ENCODE measurements at regions not wholly inside any gene's neighbourhood (a gene's known extent, or its start where the extent isn't known, plus 50 kb on each side); places are given as distances from the start of the nearest gene placed in this dataset.

DNA sequence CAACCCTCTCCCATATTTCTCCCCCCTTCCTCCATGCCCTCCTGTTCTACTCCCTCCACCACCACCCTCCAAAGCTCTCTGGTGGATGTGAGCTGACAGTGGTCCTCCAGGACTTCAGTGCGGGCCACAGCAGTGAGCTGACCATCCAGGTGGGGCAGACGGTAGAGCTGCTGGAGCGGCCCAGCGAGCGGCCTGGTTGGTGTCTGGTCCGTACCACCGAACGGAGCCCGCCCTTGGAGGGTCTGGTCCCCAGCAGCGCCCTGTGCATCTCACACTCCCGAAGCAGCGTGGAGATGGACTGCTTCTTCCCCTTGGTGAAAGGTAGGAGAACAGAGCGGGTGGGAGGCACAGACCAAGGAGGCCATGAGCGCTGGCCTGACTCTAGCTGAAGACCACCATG lies 167.5 kb upstream of the UMPS start:
- ChIA-PET CTCF (interaction anchor here (0.6 to 12.6 kb wide), 5 partner anchors 9 to 350 kb away, joined by 3 to 258 read pairs (median 5); no protein-coding TSS in a partner anchor), POLR2A (no interaction called here)
- no peaks in the 10 kb centered on the region for H3K9me3 Mint-ChIP-seq
- no peak overlapping the region for H3K27ac Mint-ChIP-seq
- H3K4me1 Mint-ChIP-seq (ENCODE audit: low read depth): no peaks in the 10 kb centered on the region
- DNase-seq: no peak
- peaks cover 18% of the 10 kb centered on the region for H3K27me3 Mint-ChIP-seq
- no peak overlapping the region for H3K4me3 Mint-ChIP-seq
- intact Hi-C loops (cut with micrococcal nuclease): loop anchor here (10.0 kb wide), 1 partner anchor 342 kb away; no protein-coding TSS in a partner anchor
- H3K36me3 Mint-ChIP-seq: no peaks in the 10 kb centered on the region

DNA sequence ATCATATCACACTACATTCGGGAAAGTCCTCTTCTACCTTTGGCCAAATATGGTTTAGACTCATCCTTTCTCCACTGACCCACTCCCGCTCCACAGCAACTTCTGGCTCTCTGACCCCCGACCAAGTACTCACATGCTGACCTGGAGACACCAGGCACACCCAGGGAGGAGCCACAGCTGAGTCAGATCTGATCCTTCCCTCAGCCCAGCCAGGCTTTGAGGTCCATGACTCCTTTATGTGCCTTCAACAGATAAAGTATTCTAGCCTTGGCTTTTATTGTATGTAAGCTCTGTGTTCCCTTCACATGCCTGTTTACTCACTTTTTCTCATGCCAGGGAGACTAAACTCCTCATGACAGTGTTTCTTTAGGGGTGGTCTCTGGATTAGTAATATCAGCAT lies 166.9 kb upstream of the UMPS start:
- DNase-seq: no peak
- Mint-ChIP-seq H3K4me3 (no peak overlapping the region), H3K9me3 (no peaks in the 10 kb centered on the region), H3K27me3 (peaks cover 17% of the 10 kb centered on the region), H3K27ac (no peak overlapping the region), H3K36me3 (no peaks in the 10 kb centered on the region), H3K4me1 (ENCODE audit: low read depth) (no peaks in the 10 kb centered on the region)
- ChIA-PET POLR2A (no interaction called here), CTCF (interaction anchor here (1.0 to 12.6 kb wide), 4 partner anchors 10 to 140 kb away, joined by 4 to 258 read pairs (median 6); no protein-coding TSS in a partner anchor)
- intact Hi-C loops (cut with micrococcal nuclease): loop anchor here (10.0 kb wide), 1 partner anchor 341 kb away; no protein-coding TSS in a partner anchor

- intact Hi-C loops (cut with micrococcal nuclease): loop anchor here (1.0 to 10.0 kb wide), 2 partner anchors 124 to 340 kb away; no protein-coding TSS in a partner anchor
- CTCF ChIA-PET: interaction anchor here (0.6 to 12.6 kb wide), 13 partner anchors 12 to 336 kb away, joined by 3 to 258 read pairs (median 4); no protein-coding TSS in a partner anchor
Measured at GRCh38 chr3:124565013-124565412, 165.2 kb upstream of the UMPS start.

GRCh38 chr3:124565551-124565950 lies 164.7 kb upstream of the UMPS start:
- Mint-ChIP-seq H3K4me1 (ENCODE audit: low read depth) (no peaks in the 10 kb centered on the region), H3K4me3 (no peak overlapping the region), H3K9me3 (no peaks in the 10 kb centered on the region), H3K27me3 (peaks cover 8% of the 10 kb centered on the region), H3K27ac (no peak overlapping the region), H3K36me3 (no peaks in the 10 kb centered on the region)
- DNase-seq: no peak
- CTCF ChIA-PET: interaction anchor here (0.6 to 12.6 kb wide), 15 partner anchors 11 to 358 kb away, joined by 3 to 258 read pairs (median 3); no protein-coding TSS in a partner anchor
- POLR2A ChIA-PET: no interaction called here
- intact Hi-C loops (cut with micrococcal nuclease): loop anchor here (1.0 to 10.0 kb wide), 2 partner anchors 124 to 339 kb away; no protein-coding TSS in a partner anchor

More at GRCh38 chr3:124565013-124565412, 165.2 kb upstream of the UMPS start:
- H3K9me3 Mint-ChIP-seq: no peaks in the 10 kb centered on the region
- H3K27ac Mint-ChIP-seq: no peak overlapping the region
- no peaks in the 10 kb centered on the region for H3K36me3 Mint-ChIP-seq
- no peak overlapping the region for H3K4me3 Mint-ChIP-seq
- no peaks in the 10 kb centered on the region for H3K4me1 Mint-ChIP-seq (ENCODE audit: low read depth)
- peak; percentile 59 for DNase-seq
- H3K27me3 Mint-ChIP-seq: peaks cover 8% of the 10 kb centered on the region
- POLR2A ChIA-PET: no interaction called here

- H3K27me3 Mint-ChIP-seq: peaks cover 8% of the 10 kb centered on the region
- POLR2A ChIA-PET: no interaction called here
- intact Hi-C loops (cut with micrococcal nuclease): loop anchor here (10.0 kb wide), 1 partner anchor 338 kb away; no protein-coding TSS in a partner anchor
- no peak for DNase-seq
- no peaks in the 10 kb centered on the region for H3K9me3 Mint-ChIP-seq
- H3K4me1 Mint-ChIP-seq (ENCODE audit: low read depth): no peaks in the 10 kb centered on the region
- CTCF ChIA-PET: interaction anchor here (1.7 to 12.6 kb wide), 2 partner anchors 16 to 120 kb away, joined by 4 to 258 read pairs; no protein-coding TSS in a partner anchor
- H3K36me3 Mint-ChIP-seq: no peaks in the 10 kb centered on the region
- H3K27ac Mint-ChIP-seq: no peak overlapping the region
- H3K4me3 Mint-ChIP-seq: no peak overlapping the region
Measured at GRCh38 chr3:124566701-124567100, 163.6 kb upstream of the UMPS start.

GRCh38 chr3:124567179-124567578 lies 163.1 kb upstream of the UMPS start:
- intact Hi-C loops (cut with micrococcal nuclease): loop anchor here (10.0 kb wide), 1 partner anchor 338 kb away; no protein-coding TSS in a partner anchor
- Mint-ChIP-seq H3K27me3 (peaks cover 8% of the 10 kb centered on the region), H3K36me3 (no peaks in the 10 kb centered on the region), H3K4me1 (ENCODE audit: low read depth) (no peaks in the 10 kb centered on the region), H3K9me3 (no peaks in the 10 kb centered on the region), H3K27ac (no peak overlapping the region), H3K4me3 (no peak overlapping the region)
- POLR2A ChIA-PET: no interaction called here
- DNase-seq: no peak
- CTCF ChIA-PET: interaction anchor here (12.6 kb wide), 1 partner anchor 120 kb away, joined by 258 read pairs; no protein-coding TSS in a partner anchor

GRCh38 chr3:124569761-124570160 lies 160.5 kb upstream of the UMPS start:
- Mint-ChIP-seq H3K27ac (no peak overlapping the region), H3K4me3 (no peak overlapping the region), H3K9me3 (no peaks in the 10 kb centered on the region), H3K36me3 (no peaks in the 10 kb centered on the region), H3K4me1 (ENCODE audit: low read depth) (no peaks in the 10 kb centered on the region), H3K27me3 (no peaks in the 10 kb centered on the region)
- intact Hi-C loops (cut with micrococcal nuclease): loop anchor here (10.0 kb wide), 1 partner anchor 335 kb away; no protein-coding TSS in a partner anchor
- DNase-seq: no peak
- POLR2A ChIA-PET: no interaction called here
- CTCF ChIA-PET: interaction anchor here (3.8 to 6.1 kb wide), 2 partner anchors 10 to 119 kb away, joined by 30 to 41 read pairs; no protein-coding TSS in a partner anchor

DNA sequence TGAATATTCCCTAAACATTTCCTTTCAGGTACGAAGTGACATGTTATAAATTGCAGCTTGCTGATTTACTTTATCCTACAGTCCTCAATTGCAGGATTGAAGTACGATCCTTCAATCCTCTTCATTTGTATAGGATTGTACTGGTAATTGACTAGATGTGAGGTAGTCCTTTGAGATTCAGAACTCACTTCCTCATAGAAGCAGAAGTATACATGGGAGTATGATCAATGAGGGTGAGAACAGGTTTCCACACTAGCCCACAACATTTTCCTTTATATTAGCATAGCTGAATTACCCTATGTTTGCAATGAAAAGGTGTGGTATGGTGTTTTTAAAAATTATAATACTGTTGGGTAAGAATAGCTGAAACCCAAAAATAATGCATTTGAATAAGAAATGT lies 160.0 kb upstream of the UMPS start:
- POLR2A ChIA-PET: no interaction called here
- Mint-ChIP-seq H3K36me3 (no peaks in the 10 kb centered on the region), H3K27me3 (no peaks in the 10 kb centered on the region), H3K4me1 (ENCODE audit: low read depth) (no peaks in the 10 kb centered on the region), H3K4me3 (no peak overlapping the region), H3K9me3 (no peaks in the 10 kb centered on the region), H3K27ac (no peak overlapping the region)
- CTCF ChIA-PET: interaction anchor here (0.9 to 6.1 kb wide), 3 partner anchors 10 to 331 kb away, joined by 4 to 41 read pairs (median 30); no protein-coding TSS in a partner anchor
- intact Hi-C loops (cut with micrococcal nuclease): no loop called here
- no peak for DNase-seq

GRCh38 chr3:124572851-124573405 lies 157.3 kb upstream of the UMPS start:
- Mint-ChIP-seq H3K4me3 (no peak overlapping the region), H3K9me3 (no peaks in the 10 kb centered on the region), H3K4me1 (ENCODE audit: low read depth) (no peaks in the 10 kb centered on the region), H3K36me3 (no peaks in the 10 kb centered on the region), H3K27ac (no peak overlapping the region), H3K27me3 (no peaks in the 10 kb centered on the region)
- DNase-seq: no peak
- POLR2A ChIA-PET: no interaction called here
- intact Hi-C loops (cut with micrococcal nuclease): no loop called here
- CTCF ChIA-PET: interaction anchor here (0.8 to 6.1 kb wide), 2 partner anchors 13 to 116 kb away, joined by 3 to 41 read pairs; no protein-coding TSS in a partner anchor

DNA sequence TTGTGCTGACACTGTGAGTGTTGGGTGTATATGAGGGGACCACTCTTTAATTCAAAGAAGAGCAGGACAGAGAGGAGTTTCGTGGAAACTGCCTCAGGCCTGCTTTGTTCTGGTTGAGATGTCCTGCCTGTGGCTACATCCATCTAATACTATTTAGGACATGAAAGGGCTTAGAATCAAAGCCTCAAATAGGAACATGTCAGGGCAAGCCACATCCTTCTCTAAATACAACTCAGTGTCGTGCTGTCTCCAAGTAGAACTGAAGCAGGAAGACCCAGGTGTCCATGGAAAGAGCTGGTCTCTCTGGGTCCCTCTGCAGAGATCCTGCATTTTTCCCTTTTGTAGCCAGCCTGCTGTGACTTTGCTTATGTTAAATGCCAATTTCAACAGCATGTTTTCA lies 156.2 kb upstream of the UMPS start:
- Mint-ChIP-seq H3K9me3 (no peaks in the 10 kb centered on the region), H3K36me3 (no peaks in the 10 kb centered on the region), H3K27me3 (no peaks in the 10 kb centered on the region), H3K4me3 (no peak overlapping the region), H3K4me1 (ENCODE audit: low read depth) (no peaks in the 10 kb centered on the region), H3K27ac (no peak overlapping the region)
- CTCF ChIA-PET: interaction anchor here (0.8 to 6.1 kb wide), 2 partner anchors 14 to 115 kb away, joined by 3 to 41 read pairs; no protein-coding TSS in a partner anchor
- DNase-seq: no peak
- POLR2A ChIA-PET: no interaction called here
- intact Hi-C loops (cut with micrococcal nuclease): no loop called here

DNA sequence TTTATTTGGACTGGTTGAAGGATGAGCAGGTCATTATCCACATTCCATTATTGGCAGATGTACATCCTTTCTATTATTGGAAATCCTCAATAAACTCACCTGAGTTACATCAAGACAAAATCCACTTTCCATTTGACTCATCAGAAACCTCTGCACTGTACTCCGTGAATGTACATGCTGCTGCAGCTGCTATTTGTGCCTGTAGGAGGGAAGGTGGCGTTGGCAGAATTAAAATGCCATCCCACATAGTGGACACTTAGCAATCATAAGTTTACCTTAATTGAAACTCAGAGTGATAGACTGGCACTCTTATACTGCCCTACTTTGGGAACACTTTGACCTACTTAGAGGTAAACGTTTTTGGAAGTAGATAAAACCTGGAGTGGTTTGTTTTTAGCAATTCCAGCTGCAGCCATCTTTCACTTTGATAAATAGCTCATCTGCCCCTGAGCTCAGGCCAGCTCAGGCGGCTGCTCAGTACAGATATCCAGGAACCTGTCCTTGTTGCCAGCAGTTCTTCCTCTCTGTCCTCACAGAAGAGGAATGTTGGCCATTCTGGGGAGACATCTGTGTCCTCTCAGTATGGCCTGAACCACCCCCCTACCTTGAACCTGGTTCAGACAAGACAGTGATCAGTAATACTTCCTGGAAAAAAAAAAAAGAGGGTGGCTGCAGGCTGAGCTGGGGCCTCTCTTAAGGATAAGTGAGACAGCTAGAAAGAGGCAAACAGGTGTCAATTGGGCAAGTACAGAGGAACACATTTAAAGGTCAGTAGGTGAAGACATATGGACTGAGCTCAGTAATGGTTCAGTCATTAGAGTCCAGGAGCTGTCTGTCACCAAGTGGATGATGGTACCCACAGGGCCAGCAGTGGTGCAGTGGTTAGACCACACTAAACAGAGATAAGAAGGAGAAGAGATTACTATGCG lies 153.4 kb upstream of the UMPS start:
- no peaks in the 10 kb centered on the region for H3K27me3 Mint-ChIP-seq
- no peak overlapping the region for H3K27ac Mint-ChIP-seq
- H3K4me3 Mint-ChIP-seq: no peak overlapping the region
- ChIA-PET POLR2A (interaction anchor here (0.6 kb wide), 1 partner anchor 151 kb away, joined by 3 read pairs; no protein-coding TSS in a partner anchor), CTCF (interaction anchor here (1.2 to 2.0 kb wide), 4 partner anchors 11 to 112 kb away, joined by 3 to 9 read pairs (median 6); no protein-coding TSS in a partner anchor)
- no peaks in the 10 kb centered on the region for H3K4me1 Mint-ChIP-seq (ENCODE audit: low read depth)
- H3K9me3 Mint-ChIP-seq: no peaks in the 10 kb centered on the region
- intact Hi-C loops (cut with micrococcal nuclease): no loop called here
- no peaks in the 10 kb centered on the region for H3K36me3 Mint-ChIP-seq
- DNase-seq: no peak
